22Rv1 (cell line): ENCODE measurements at regions not wholly inside any gene's neighbourhood (a gene's known extent, or its start where the extent isn't known, plus 50 kb on each side); places are given as distances from the start of the nearest gene placed in this dataset.

Source experiments
- ZFX ChIP-seq: fragments of 450-650 bp; IDR thresholded peaks from 2 replicates; pipeline ENCODE4 v1.6.1; 2017; ENCODE audit warnings: antibody characterized with exemption, borderline replicate concordance
- TF ChIP-seq, protein P1 (sequence below): fragments of 450-650 bp; IDR thresholded peaks from 2 replicates; pipeline ENCODE4 v1.5.1; 2017; ENCODE audit warnings: mild to moderate bottlenecking

DNA sequence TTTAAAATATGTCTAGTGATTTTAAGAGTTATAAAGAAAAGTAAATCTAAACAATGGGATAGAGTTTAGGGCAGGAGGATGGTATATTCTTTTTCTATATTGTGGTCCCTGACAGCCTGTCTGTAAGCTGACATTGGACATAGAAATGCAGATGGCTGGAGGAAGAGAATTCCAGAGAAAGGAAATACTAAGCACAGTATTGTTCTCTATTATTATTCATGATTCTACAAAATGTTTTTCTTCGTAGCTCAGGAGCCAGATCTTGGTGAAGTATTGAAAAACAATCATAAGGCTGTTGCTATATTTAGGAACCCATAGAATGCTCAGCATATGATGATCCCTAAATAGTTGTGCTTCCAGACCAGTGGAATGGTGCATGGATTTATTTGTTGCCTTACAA, 117.0 kb upstream of the FAM3C start:
- TF ChIP-seq, protein P1, sequence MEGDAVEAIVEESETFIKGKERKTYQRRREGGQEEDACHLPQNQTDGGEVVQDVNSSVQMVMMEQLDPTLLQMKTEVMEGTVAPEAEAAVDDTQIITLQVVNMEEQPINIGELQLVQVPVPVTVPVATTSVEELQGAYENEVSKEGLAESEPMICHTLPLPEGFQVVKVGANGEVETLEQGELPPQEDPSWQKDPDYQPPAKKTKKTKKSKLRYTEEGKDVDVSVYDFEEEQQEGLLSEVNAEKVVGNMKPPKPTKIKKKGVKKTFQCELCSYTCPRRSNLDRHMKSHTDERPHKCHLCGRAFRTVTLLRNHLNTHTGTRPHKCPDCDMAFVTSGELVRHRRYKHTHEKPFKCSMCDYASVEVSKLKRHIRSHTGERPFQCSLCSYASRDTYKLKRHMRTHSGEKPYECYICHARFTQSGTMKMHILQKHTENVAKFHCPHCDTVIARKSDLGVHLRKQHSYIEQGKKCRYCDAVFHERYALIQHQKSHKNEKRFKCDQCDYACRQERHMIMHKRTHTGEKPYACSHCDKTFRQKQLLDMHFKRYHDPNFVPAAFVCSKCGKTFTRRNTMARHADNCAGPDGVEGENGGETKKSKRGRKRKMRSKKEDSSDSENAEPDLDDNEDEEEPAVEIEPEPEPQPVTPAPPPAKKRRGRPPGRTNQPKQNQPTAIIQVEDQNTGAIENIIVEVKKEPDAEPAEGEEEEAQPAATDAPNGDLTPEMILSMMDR = no peak
- no peak for TF ChIP-seq ZFX
